CD4-positive, CD25-positive, alpha-beta regulatory T cell (primary cell): ENCODE measurements at regions not wholly inside any gene's neighbourhood (a gene's known extent, or its start where the extent isn't known, plus 50 kb on each side); places are given as distances from the start of the nearest gene placed in this dataset.

ENCODE experiments used
- ATAC-seq, 2 donors: fragments of 150-1000 bp; cut with Tn5 transposase; one replicate each; pipeline ENCODE4 v1.10.0; 2021; ENCODE audit warnings: low read depth in 2 of 2, moderate number of reproducible peaks in 2 of 2, moderate library complexity in 1 of 2
- DNase-seq, 3 donors: peaks; one replicate each; pipeline versions ENCODE4 v3.0.0 to v3.0.0-alpha.2; 2012 to 2022; ENCODE audit warnings: mixed read lengths in 1 of 3
- H3K27ac ChIP-seq: one replicate; pipeline ENCODE4 v1.7.0; 2013; ENCODE audit warnings: mild to moderate bottlenecking, low read length; ENCODE audit not compliant: insufficient read depth, poor library complexity, severe bottlenecking
- H3K27me3 ChIP-seq: one replicate; pipeline ENCODE4 v1.7.0; 2013; ENCODE audit warnings: low read length; ENCODE audit not compliant: control insufficient read depth, insufficient read depth
- H3K36me3 ChIP-seq: one replicate; pipeline ENCODE4 v1.7.0; 2013; ENCODE audit warnings: mild to moderate bottlenecking, low read length, moderate library complexity; ENCODE audit not compliant: control insufficient read depth, insufficient read depth
- H3K4me1 ChIP-seq: 2 replicates; pipeline ENCODE4 v1.7.0; 2013; ENCODE audit warnings: mild to moderate bottlenecking, low read length; ENCODE audit not compliant: insufficient read depth, control insufficient read depth, poor library complexity, severe bottlenecking
- H3K4me3 ChIP-seq: one replicate; pipeline ENCODE4 v1.7.0; 2013; ENCODE audit warnings: low read depth, mild to moderate bottlenecking, low read length, moderate library complexity
- H3K9me3 ChIP-seq, 2 experiments: 1 replicate in 1 of 2; 2 replicates in 1 of 2; pipeline ENCODE4 v1.7.0; 2013; ENCODE audit warnings: low read length in 2 of 2, mild to moderate bottlenecking in 1 of 2, moderate library complexity in 1 of 2; ENCODE audit not compliant: control insufficient read depth in 2 of 2
- H3K27ac Mint-ChIP-seq, 3 donors: one replicate each; pipeline ENCODE4 v1.8.0; 2020 to 2022; ENCODE audit warnings: mild to moderate bottlenecking in 3 of 3, mixed read lengths in 3 of 3, moderate library complexity in 2 of 3
- H3K27me3 Mint-ChIP-seq: one replicate; pipeline ENCODE4 v1.8.0; 2022; ENCODE audit warnings: mild to moderate bottlenecking, mixed read lengths
- H3K36me3 Mint-ChIP-seq: one replicate; pipeline ENCODE4 v1.8.0; 2020; ENCODE audit warnings: mixed read lengths
- H3K4me1 Mint-ChIP-seq, 4 donors: one replicate each; pipeline ENCODE4 v1.8.0; 2020 to 2022; ENCODE audit warnings: mixed read lengths in 4 of 4, mild to moderate bottlenecking in 1 of 4
- H3K4me3 Mint-ChIP-seq, 4 donors: one replicate each; pipeline ENCODE4 v1.8.0; 2020 to 2022; ENCODE audit warnings: mild to moderate bottlenecking in 4 of 4, mixed read lengths in 4 of 4, moderate library complexity in 3 of 4
- H3K9me3 Mint-ChIP-seq, 7 donors: one replicate each; pipeline ENCODE4 v1.8.0; 2020 to 2022; ENCODE audit warnings: mixed read lengths in 7 of 7, mild to moderate bottlenecking in 3 of 7, moderate library complexity in 2 of 7

DNA sequence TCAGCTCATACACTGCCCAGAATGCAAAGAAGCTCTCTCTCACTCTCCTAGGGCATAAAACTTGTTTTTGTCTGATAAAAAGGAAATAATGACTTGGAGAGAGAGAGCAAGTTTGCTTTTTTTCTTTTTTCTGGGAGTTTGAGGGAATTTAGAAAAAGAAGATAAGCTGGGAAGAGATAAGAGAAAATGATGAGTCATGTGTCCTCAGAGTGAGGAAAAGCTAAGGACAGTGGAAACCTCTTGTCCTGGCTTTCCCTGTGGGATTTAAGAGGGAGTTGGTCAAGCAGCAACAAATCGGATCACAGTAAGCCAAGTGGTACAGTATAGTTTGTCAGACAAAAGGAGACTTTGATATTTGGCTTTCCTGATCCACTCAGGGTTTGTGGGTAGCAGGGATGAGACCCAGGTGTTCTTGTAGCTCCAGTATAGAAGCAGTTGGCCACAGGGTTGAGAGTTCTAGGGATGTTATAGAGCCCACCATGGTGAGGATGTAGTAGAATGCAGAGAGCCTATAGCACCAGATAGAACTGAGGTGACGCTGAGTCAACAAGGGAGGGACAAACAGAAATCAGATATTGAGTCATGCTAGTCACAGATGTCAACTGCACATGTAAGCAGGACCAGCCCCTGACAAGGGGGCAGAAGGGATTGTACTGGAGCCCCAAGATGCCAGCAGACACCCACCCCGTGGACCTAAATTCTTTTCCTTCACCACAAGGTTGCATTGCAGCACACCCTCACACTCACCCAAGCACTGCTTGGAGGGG is 219.3 kb upstream of the TAC1 start:
- no peaks in the 10 kb centered on the region for H3K36me3 Mint-ChIP-seq
- ATAC-seq, result no peak
- H3K9me3 Mint-ChIP-seq, result peaks cover 0 to 3% (median 0%) of the 10 kb centered on the region in 7 donors
- Histone ChIP-seq H3K27ac (no peak overlapping the region), H3K4me1 (no peaks in the 10 kb centered on the region), H3K36me3 (no peaks in the 10 kb centered on the region), H3K27me3 (no peaks in the 10 kb centered on the region), H3K9me3 (no peaks in the 10 kb centered on the region), H3K4me3 (no peak overlapping the region)
- H3K27ac Mint-ChIP-seq, result no peak overlapping the region
- H3K4me3 Mint-ChIP-seq, result no peak overlapping the region
- no peaks in the 10 kb centered on the region for H3K4me1 Mint-ChIP-seq
- no peak for DNase-seq
- no peaks in the 10 kb centered on the region for H3K27me3 Mint-ChIP-seq

DNA sequence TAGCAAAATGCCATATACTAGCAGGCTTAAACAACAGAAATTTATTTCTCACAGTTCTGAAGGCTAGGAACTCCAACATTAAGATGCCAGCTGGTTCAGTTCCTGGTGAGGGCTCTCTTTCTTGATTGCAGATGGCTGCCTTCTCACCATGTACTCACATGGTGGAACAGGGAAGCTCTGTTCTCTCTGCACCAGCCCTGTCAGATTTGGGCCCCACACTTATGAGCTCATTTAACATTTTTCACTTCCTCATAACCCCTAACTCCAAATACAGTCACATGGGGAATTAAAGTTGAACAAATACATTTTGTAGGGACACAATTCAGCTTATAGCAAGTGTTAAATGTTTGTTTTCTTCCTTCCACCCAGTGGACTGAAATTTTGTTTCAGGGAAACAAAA is 218.6 kb upstream of the TAC1 start:
- no peak overlapping the region for H3K27ac ChIP-seq
- H3K27ac Mint-ChIP-seq, result no peak overlapping the region
- H3K4me3 ChIP-seq, result no peak overlapping the region
- no peaks in the 10 kb centered on the region for H3K27me3 Mint-ChIP-seq
- H3K27me3 ChIP-seq, result no peaks in the 10 kb centered on the region
- DNase-seq, result no peak
- H3K36me3 Mint-ChIP-seq, result no peaks in the 10 kb centered on the region
- no peaks in the 10 kb centered on the region for H3K4me1 Mint-ChIP-seq
- ATAC-seq, result no peak
- no peaks in the 10 kb centered on the region for H3K36me3 ChIP-seq
- H3K4me1 ChIP-seq, result no peaks in the 10 kb centered on the region
- H3K4me3 Mint-ChIP-seq, result no peak overlapping the region
- no peaks in the 10 kb centered on the region for H3K9me3 ChIP-seq
- H3K9me3 Mint-ChIP-seq, result peaks cover 0 to 3% (median 0%) of the 10 kb centered on the region in 7 donors

DNA sequence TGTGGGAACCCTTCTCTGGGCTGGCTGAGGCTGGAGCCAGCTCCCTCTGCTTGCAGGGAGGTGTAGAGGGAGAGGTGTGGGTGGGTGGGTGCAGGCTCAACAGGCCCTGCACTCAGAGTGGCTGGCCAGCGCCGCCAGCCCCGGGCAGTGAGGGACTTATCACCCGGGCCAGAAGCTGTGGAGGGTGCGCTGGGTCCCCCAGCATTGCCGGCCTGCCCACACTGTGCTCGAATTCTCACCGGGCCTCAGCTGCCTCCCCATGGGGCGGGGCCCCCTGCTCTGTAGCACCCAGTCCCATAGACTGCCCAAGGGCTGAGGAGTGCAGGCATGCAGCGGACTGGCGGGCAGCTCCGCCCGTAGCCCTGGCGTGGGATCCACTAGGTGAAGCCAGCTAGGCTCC is 190.7 kb upstream of the TAC1 start:
- DNase-seq, result no peak
- Histone ChIP-seq H3K27ac (no peak overlapping the region), H3K4me3 (no peak overlapping the region), H3K4me1 (no peaks in the 10 kb centered on the region), H3K9me3 (no peaks in the 10 kb centered on the region), H3K36me3 (no peaks in the 10 kb centered on the region), H3K27me3 (no peaks in the 10 kb centered on the region)
- Mint-ChIP-seq H3K27me3 (no peaks in the 10 kb centered on the region), H3K36me3 (no peaks in the 10 kb centered on the region), H3K9me3 (peaks cover 0 to 14% (median 4%) of the 10 kb centered on the region in 7 donors), H3K4me3 (no peak overlapping the region), H3K27ac (no peak overlapping the region), H3K4me1 (no peaks in the 10 kb centered on the region)
- ATAC-seq, result no peak

DNA sequence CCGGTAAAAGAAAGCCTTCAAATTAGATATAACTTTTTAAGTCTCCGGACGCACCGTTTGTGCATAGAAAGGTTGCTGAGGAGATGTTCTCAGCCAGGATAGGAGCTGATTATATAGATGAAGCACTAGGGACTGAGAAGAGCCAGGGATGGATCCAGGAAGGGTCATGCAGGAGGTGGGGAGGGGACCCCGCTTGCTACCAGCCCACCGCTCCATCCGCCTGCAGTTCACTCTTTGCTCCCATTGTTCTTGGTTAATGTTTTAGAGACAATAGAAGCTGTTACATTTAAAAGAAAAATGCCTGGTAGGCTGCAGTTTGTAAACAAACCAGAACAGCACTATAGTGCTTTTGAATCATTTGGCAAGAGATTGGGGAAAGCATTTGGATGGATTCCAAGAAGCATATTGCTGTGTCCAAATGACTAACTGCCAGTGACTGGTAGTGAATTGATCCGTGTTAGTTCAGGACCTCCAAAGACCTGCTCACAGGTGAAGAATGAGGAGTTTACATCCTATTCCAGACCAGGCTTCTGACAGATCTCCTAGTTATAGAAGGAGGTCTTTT is 175.9 kb upstream of the TAC1 start:
- Mint-ChIP-seq H3K36me3 (no peaks in the 10 kb centered on the region), H3K27ac (no peak overlapping the region), H3K9me3 (peaks cover 0 to 26% (median 9%) of the 10 kb centered on the region in 7 donors), H3K4me3 (no peak overlapping the region), H3K27me3 (no peaks in the 10 kb centered on the region), H3K4me1 (no peaks in the 10 kb centered on the region)
- ATAC-seq, result no peak
- no peaks in the 10 kb centered on the region for H3K36me3 ChIP-seq
- no peak overlapping the region for H3K27ac ChIP-seq
- no peaks in the 10 kb centered on the region for H3K4me1 ChIP-seq
- no peaks in the 10 kb centered on the region for H3K27me3 ChIP-seq
- DNase-seq, result no peak
- H3K9me3 ChIP-seq, result no peaks in the 10 kb centered on the region
- no peak overlapping the region for H3K4me3 ChIP-seq

DNA sequence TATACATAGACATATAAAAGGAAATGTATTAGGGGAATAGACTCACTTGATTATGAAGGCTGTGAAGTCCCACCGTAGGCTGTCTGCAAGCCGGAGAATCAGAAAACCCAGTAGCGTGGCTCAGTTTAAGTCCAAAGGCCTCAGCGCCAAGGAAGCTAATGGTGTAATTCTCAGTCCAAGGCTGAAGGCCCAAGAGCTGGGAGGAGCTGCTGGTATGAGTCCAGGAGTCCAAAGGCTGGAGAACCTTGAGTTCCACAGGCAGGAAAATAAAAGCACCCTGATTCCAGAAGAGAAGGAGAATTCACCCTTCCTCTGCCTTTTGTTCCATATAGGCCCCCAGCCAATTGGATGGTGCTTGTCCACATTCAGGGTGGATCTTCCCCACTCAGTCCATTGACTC is 166.2 kb upstream of the TAC1 start:
- H3K4me3 ChIP-seq, result no peak overlapping the region
- Mint-ChIP-seq H3K27ac (no peak overlapping the region), H3K4me1 (no peaks in the 10 kb centered on the region), H3K9me3 (peaks cover 3 to 14% (median 9%) of the 10 kb centered on the region in 7 donors), H3K36me3 (no peaks in the 10 kb centered on the region), H3K4me3 (no peak overlapping the region), H3K27me3 (no peaks in the 10 kb centered on the region)
- H3K27ac ChIP-seq, result no peak overlapping the region
- DNase-seq, result no peak
- no peaks in the 10 kb centered on the region for H3K27me3 ChIP-seq
- ATAC-seq, result no peak
- H3K9me3 ChIP-seq, result no peaks in the 10 kb centered on the region
- no peaks in the 10 kb centered on the region for H3K4me1 ChIP-seq
- no peaks in the 10 kb centered on the region for H3K36me3 ChIP-seq

DNA sequence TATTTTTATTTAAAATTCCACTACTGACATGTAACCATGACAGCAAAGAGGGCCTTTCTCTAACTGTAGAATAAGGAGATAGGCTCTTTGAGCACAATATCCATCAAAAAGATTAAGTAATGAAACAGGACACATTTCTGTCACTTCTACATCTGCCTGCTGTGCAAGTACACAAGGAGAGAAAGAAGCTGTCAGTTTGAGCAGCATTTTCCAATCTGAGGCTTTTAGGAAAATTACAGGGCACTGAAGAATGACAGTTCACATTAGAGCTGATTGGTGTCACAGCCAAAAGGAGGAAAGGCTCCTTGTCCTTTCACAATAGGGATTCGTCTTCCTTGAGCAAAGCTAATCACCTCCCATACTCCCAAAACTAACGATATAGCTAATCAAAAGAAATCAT is 158.8 kb upstream of the TAC1 start:
- Histone ChIP-seq H3K4me3 (no peak overlapping the region), H3K36me3 (no peaks in the 10 kb centered on the region), H3K27me3 (no peaks in the 10 kb centered on the region), H3K27ac (no peak overlapping the region), H3K9me3 (no peaks in the 10 kb centered on the region), H3K4me1 (no peaks in the 10 kb centered on the region)
- Mint-ChIP-seq H3K9me3 (peaks cover 0 to 5% (median 0%) of the 10 kb centered on the region in 7 donors), H3K4me1 (no peaks in the 10 kb centered on the region), H3K27ac (no peak overlapping the region), H3K36me3 (no peaks in the 10 kb centered on the region), H3K4me3 (no peak overlapping the region), H3K27me3 (no peaks in the 10 kb centered on the region)
- no peak for ATAC-seq
- DNase-seq, result no peak

DNA sequence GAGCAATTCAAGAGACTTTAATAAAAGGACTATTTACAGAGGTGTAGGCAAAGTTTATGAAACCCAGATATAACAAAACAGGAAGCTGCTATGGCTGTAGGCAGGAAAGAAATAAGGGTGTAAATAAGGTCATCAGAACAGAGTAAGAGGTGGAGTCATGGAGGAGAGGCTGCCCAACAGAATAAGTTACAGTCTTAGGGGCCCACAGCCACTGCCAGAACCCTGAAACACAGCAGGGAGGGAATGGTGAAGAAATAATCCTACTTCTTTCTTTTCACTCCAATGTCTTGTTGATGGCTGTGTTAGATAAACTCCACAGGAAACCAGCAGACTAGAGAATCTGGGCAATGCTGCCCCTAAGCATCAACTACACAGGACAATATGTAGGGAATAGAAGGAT is 155.8 kb upstream of the TAC1 start:
- H3K4me3 Mint-ChIP-seq, result no peak overlapping the region
- ATAC-seq (no peak), DNase-seq (no peak)

DNA sequence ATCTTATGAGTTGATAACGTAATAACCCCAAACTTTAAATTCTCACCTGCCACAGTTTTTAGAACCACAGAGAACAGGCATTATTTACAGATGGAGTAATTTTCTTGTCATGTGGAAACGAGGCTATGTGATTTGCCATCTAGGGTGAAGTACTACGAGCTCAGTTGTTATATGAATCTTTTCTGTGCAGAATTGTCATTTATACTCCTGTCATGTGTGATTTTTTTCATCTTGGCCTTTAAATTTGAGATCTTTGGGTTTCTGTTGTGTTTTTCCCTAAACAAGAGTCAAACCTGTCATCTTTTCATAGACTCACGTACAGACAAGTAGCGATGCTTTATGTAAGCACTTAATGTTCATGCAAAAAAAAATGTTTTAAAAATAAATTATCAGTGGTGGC is 153.7 kb upstream of the TAC1 start:
- Histone ChIP-seq H3K36me3 (no peaks in the 10 kb centered on the region), H3K27me3 (no peaks in the 10 kb centered on the region), H3K9me3 (no peaks in the 10 kb centered on the region), H3K4me3 (no peak overlapping the region), H3K4me1 (no peaks in the 10 kb centered on the region), H3K27ac (no peak overlapping the region)
- DNase-seq, result no peak
- Mint-ChIP-seq H3K4me3 (no peak overlapping the region), H3K27ac (no peak overlapping the region), H3K4me1 (no peaks in the 10 kb centered on the region), H3K27me3 (no peaks in the 10 kb centered on the region), H3K36me3 (no peaks in the 10 kb centered on the region), H3K9me3 (peaks cover 0 to 3% (median 2%) of the 10 kb centered on the region in 7 donors)
- ATAC-seq, result no peak

More for the DNA sequence above, 155.8 kb upstream of the TAC1 start:
- H3K36me3 ChIP-seq, result no peaks in the 10 kb centered on the region
- no peaks in the 10 kb centered on the region for H3K36me3 Mint-ChIP-seq
- H3K27ac Mint-ChIP-seq, result no peak overlapping the region
- no peaks in the 10 kb centered on the region for H3K9me3 ChIP-seq
- H3K4me3 ChIP-seq, result no peak overlapping the region
- no peaks in the 10 kb centered on the region for H3K4me1 Mint-ChIP-seq
- H3K4me1 ChIP-seq, result no peaks in the 10 kb centered on the region
- peaks cover 0 to 2% (median 0%) of the 10 kb centered on the region in 7 donors for H3K9me3 Mint-ChIP-seq
- H3K27me3 ChIP-seq, result no peaks in the 10 kb centered on the region
- H3K27me3 Mint-ChIP-seq, result no peaks in the 10 kb centered on the region
- no peak overlapping the region for H3K27ac ChIP-seq
